ENCODE measurements at regions not wholly inside any gene's neighbourhood (a gene's known extent, or its start where the extent isn't known, plus 50 kb on each side); places are given as distances from the start of the nearest gene placed in this dataset.

DNA sequence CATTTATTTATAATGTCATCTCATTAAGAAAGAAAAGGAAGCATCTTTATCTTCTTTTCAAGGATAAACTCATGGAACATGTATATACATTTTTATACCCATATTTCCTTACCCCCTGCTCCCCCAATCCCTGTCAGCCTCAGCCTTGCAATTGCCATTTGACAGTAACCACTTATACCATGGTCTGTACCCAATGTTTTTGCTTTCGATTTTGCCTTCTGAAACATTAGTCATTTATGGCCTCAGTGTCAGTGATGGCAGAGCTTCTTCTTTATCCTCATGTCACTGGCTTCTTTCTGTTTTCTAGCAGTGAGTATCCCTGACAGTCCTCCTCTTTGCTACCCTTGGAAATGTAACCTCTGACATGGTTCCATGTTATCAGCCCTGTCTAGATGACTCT is 228.4 kb downstream of the SPRY1 start:
- no peaks in the 10 kb centered on the region for H3K27me3 ChIP-seq
- TF ChIP-seq POLR2A (IDR thresholded peaks at IDR 0.05) = no peak
- TF ChIP-seq, protein P1, sequence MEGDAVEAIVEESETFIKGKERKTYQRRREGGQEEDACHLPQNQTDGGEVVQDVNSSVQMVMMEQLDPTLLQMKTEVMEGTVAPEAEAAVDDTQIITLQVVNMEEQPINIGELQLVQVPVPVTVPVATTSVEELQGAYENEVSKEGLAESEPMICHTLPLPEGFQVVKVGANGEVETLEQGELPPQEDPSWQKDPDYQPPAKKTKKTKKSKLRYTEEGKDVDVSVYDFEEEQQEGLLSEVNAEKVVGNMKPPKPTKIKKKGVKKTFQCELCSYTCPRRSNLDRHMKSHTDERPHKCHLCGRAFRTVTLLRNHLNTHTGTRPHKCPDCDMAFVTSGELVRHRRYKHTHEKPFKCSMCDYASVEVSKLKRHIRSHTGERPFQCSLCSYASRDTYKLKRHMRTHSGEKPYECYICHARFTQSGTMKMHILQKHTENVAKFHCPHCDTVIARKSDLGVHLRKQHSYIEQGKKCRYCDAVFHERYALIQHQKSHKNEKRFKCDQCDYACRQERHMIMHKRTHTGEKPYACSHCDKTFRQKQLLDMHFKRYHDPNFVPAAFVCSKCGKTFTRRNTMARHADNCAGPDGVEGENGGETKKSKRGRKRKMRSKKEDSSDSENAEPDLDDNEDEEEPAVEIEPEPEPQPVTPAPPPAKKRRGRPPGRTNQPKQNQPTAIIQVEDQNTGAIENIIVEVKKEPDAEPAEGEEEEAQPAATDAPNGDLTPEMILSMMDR (IDR thresholded peaks at IDR 0.05) = no peak
- TF ChIP-seq EP300 (IDR thresholded peaks at IDR 0.05) = no peak
- no peak for TF ChIP-seq POLR2AphosphoS5 (IDR thresholded peaks at IDR 0.05)
- H3K36me3 ChIP-seq = no peaks in the 10 kb centered on the region
- no peak for DNase-seq (ENCODE audit: low spot score in 2 of 2)
- H3K4me1 ChIP-seq = peaks cover 3% of the 10 kb centered on the region
- WGBS = 76% methylated on average over 1 of the region's 1 CpG
- no peaks in the 10 kb centered on the region for H3K9me3 ChIP-seq
- H3K4me3 ChIP-seq = no peak overlapping the region
- H3K27ac ChIP-seq = no peak overlapping the region

DNA sequence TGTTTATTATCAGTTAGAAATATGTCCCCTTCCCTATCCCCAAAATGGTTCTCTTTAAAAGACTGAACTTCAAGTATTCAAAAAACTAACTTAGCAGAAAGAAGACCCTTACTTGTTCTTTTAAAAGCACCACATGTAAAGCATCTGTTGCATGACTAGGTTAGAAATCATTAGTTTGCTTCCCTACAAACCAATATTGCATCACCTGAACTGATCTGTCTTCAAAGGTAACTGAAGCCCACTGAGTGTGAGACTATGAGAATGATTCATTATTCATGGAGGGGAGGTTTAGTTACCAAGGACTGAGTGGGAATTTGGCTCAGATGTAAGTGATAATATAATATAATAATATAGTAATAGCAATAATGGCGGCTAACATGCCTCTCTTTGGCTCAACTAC is 231.7 kb downstream of the SPRY1 start:
- no peak for TF ChIP-seq POLR2AphosphoS5 (IDR thresholded peaks at IDR 0.05)
- no peak for TF ChIP-seq EP300 (IDR thresholded peaks at IDR 0.05)
- TF ChIP-seq, protein P1 (IDR thresholded peaks at IDR 0.05) = no peak
- TF ChIP-seq POLR2A (IDR thresholded peaks at IDR 0.05) = no peak
- Histone ChIP-seq H3K27ac (no peak overlapping the region), H3K4me1 (no peaks in the 10 kb centered on the region), H3K4me3 (no peak overlapping the region), H3K36me3 (no peaks in the 10 kb centered on the region), H3K27me3 (no peaks in the 10 kb centered on the region), H3K9me3 (no peaks in the 10 kb centered on the region)
- no peak for DNase-seq (ENCODE audit: low spot score in 2 of 2)
- WGBS = 93% methylated on average over 1 of the region's 1 CpG

DNA sequence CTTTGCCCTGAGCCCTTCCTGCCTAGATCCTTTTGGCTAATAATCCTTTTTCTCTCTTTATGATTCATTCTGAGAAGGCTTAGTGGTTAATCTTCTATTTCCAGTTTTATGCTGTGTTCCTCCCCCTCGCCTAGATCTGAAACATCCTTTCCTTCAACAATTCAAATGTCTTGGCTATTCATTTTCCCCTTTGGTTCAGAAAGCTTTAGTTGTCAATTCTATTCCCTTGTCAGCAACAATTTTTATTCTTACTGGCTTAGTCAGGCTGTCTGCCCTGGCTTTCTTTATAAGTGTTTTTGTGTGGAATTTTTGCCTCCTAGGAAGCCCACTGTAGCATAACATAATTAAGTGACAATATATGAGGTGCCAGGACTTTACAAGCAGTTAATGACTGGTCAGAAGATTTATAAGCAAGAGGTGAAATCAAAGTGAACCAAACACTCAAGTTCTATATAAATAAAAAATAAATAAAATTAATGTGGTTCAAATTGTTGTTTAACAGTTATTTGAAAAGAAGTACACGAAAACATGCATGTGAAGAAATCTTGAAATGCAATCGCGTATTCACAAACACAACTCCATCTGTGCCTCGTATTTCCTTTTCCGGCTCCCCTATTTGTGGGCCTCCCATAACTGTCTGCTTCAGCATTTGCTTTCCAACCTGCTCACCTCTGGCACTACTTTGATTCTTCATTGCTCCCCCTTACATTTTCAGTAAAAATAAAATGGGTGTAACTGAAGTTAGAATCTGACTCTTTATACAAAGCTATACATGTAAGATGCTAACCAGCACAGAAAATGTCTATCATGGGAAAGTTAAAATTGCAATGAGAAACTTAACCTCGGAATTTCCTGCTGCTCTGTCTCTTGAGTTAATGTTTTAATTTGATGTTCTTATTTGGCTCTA is 235.4 kb downstream of the SPRY1 start:
- Histone ChIP-seq H3K4me3 (no peak overlapping the region), H3K27ac (no peak overlapping the region), H3K4me1 (no peaks in the 10 kb centered on the region), H3K27me3 (no peaks in the 10 kb centered on the region), H3K9me3 (no peaks in the 10 kb centered on the region), H3K36me3 (no peaks in the 10 kb centered on the region)
- no peak for DNase-seq (ENCODE audit: low spot score in 2 of 2)
- no peak for TF ChIP-seq POLR2A (IDR thresholded peaks at IDR 0.05)
- TF ChIP-seq EP300 (IDR thresholded peaks at IDR 0.05) = no peak
- no peak for TF ChIP-seq POLR2AphosphoS5 (IDR thresholded peaks at IDR 0.05)
- TF ChIP-seq, protein P1 (IDR thresholded peaks at IDR 0.05) = no peak
- 54% methylated on average over 7 of the region's 7 CpGs for WGBS

DNA sequence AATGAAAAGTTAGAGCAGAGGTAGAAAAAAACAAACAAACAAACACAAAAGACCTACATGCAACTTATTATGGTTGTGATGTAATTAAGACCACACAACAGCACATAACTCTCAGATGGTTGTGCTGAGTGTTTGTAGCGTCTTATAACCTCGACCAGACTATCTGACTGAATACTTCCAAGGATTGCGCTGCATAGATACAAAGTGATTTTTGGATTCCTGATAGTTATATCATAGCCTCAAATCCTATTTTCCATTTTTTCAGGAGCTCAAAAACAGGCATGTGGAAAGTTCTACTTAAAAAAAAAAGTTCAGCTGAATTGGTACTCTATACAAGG is 236.1 kb downstream of the SPRY1 start:
- Histone ChIP-seq H3K27ac (no peak overlapping the region), H3K36me3 (no peaks in the 10 kb centered on the region), H3K9me3 (no peaks in the 10 kb centered on the region), H3K4me3 (no peak overlapping the region), H3K4me1 (no peaks in the 10 kb centered on the region), H3K27me3 (no peaks in the 10 kb centered on the region)
- no peak for DNase-seq (ENCODE audit: low spot score in 2 of 2)
- WGBS = 80% methylated on average over 3 of the region's 3 CpGs
- no peak for TF ChIP-seq POLR2A (IDR thresholded peaks at IDR 0.05)
- no peak for TF ChIP-seq POLR2AphosphoS5 (IDR thresholded peaks at IDR 0.05)
- TF ChIP-seq, protein P1 (IDR thresholded peaks at IDR 0.05) = no peak
- TF ChIP-seq EP300 (IDR thresholded peaks at IDR 0.05) = no peak

DNA sequence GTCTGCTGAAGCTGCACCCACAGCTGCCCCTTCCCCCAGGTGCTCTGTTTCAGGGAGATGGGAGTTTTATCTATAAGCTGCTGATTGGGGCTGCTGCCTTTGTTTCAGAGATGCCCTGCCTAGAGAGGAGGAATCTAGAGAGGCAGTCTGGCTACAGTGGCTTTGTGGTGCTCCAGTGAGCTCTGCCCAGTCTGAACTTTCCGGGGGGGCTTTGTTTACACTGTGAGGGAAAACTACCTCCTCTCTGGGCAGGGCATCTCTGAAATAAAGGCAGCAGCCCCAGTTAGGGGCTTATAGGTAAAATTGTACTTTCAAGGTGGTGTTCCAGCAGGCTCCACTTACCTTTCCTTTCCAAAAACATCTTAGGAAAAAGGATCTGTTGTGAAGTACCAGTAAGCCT is 242.2 kb downstream of the SPRY1 start:
- Histone ChIP-seq H3K4me1 (no peaks in the 10 kb centered on the region), H3K27ac (no peak overlapping the region), H3K9me3 (no peaks in the 10 kb centered on the region), H3K4me3 (no peak overlapping the region), H3K36me3 (no peaks in the 10 kb centered on the region), H3K27me3 (no peaks in the 10 kb centered on the region)
- TF ChIP-seq EP300 (IDR thresholded peaks at IDR 0.05) (no peak), POLR2AphosphoS5 (IDR thresholded peaks at IDR 0.05) (no peak), POLR2A (IDR thresholded peaks at IDR 0.05) (no peak)
- TF ChIP-seq, protein P1 (IDR thresholded peaks at IDR 0.05) = no peak
- 89% methylated on average over 1 of the region's 1 CpG for WGBS
- no peak for DNase-seq (ENCODE audit: low spot score in 2 of 2)

Data from suprapubic skin (tissue), 4 donors.